CD4-positive, alpha-beta T cell treated with Interleukin-17A for 4 hours (primary cell): ENCODE measurements at regions not wholly inside any gene's neighbourhood (a gene's known extent, or its start where the extent isn't known, plus 50 kb on each side); places are given as distances from the start of the nearest gene placed in this dataset.
A peak's percentile ranks its signal among the peaks of the same experiment; 100 is the strongest.

Source experiments
- DNase-seq: peaks from one replicate; pipeline ENCODE4 v3.0.0-alpha.2; 2020; ENCODE audit warnings: mixed read lengths

- no peak for DNase-seq
Measured at GRCh38 chr10:78640796-78641636, 427.8 kb upstream of the ZMIZ1 start.

- no peak for DNase-seq
Measured at GRCh38 chr10:78641693-78642092, 427.1 kb upstream of the ZMIZ1 start.

GRCh38 chr10:78642269-78642816, 426.4 kb upstream of the ZMIZ1 start:
- no peak for DNase-seq

GRCh38 chr10:78643513-78643912, 425.3 kb upstream of the ZMIZ1 start:
- DNase-seq = no peak

GRCh38 chr10:78644550-78644949, 424.2 kb upstream of the ZMIZ1 start:
- no peak for DNase-seq

- no peak for DNase-seq
Measured at GRCh38 chr10:78645169-78645686, 423.5 kb upstream of the ZMIZ1 start.

GRCh38 chr10:78645975-78646374, 422.8 kb upstream of the ZMIZ1 start:
- DNase-seq = no peak

GRCh38 chr10:78648256-78648860, 420.4 kb upstream of the ZMIZ1 start:
- DNase-seq = no peak

GRCh38 chr10:78649429-78649828, 419.3 kb upstream of the ZMIZ1 start:
- no peak for DNase-seq

- no peak for DNase-seq
Measured at GRCh38 chr10:78650122-78650521, 418.6 kb upstream of the ZMIZ1 start.

- DNase-seq = no peak
Measured at GRCh38 chr10:78651287-78651686, 417.5 kb upstream of the ZMIZ1 start.

GRCh38 chr10:78653555-78653954, 415.2 kb upstream of the ZMIZ1 start:
- DNase-seq = no peak

GRCh38 chr10:78654047-78654590, 414.6 kb upstream of the ZMIZ1 start:
- DNase-seq = no peak

GRCh38 chr10:78655979-78656378, 412.8 kb upstream of the ZMIZ1 start:
- no peak for DNase-seq

- DNase-seq = no peak
Measured at GRCh38 chr10:78656417-78657162, 412.2 kb upstream of the ZMIZ1 start.

- DNase-seq = peak; percentile 68
Measured at GRCh38 chr10:78657163-78657861, 411.5 kb upstream of the ZMIZ1 start.

GRCh38 chr10:78657862-78658165, 411.0 kb upstream of the ZMIZ1 start:
- DNase-seq = no peak

- no peak for DNase-seq
Measured at GRCh38 chr10:78658645-78659597, 409.8 kb upstream of the ZMIZ1 start.

- no peak for DNase-seq
Measured at GRCh38 chr10:78659598-78659967, 409.2 kb upstream of the ZMIZ1 start.

GRCh38 chr10:78660446-78661106, 408.2 kb upstream of the ZMIZ1 start:
- no peak for DNase-seq

- no peak for DNase-seq
Measured at GRCh38 chr10:78663721-78664120, 405.0 kb upstream of the ZMIZ1 start.
